TTC549 (cell line): ENCODE measurements at regions not wholly inside any gene's neighbourhood (a gene's known extent, or its start where the extent isn't known, plus 50 kb on each side); places are given as distances from the start of the nearest gene placed in this dataset.
"Not testable (repeated sequence)": the region's sequence is repeated elsewhere in the genome, so short reads cannot be mapped to it uniquely, and the experiment has no call there.

Source experiments
- FAIRE-seq: peaks from 2 replicates; lab custom pipeline; 2012; peaks lifted over from hg19 to GRCh38; lab: Jason Lieb, UNC

DNA sequence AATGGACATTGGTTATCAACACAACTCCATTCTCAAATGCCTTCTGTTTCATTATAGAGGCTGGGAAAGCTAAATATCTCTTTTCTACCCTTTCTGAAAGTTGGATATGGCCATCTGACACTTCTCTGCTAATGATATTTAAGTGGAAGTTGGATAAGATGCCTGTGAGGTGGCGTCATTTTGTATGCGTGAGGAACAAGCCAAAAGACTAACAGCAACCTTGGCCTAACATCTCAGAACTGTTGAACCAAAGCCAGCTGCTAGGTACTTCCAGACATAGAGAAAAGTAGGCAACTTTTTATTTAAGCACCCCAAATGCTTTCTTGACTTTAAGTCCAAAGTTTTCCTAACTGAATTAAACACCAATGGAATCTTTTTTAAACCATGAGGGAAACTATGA lies 708.4 kb downstream of the CD109 start:
- FAIRE-seq: no peak

DNA sequence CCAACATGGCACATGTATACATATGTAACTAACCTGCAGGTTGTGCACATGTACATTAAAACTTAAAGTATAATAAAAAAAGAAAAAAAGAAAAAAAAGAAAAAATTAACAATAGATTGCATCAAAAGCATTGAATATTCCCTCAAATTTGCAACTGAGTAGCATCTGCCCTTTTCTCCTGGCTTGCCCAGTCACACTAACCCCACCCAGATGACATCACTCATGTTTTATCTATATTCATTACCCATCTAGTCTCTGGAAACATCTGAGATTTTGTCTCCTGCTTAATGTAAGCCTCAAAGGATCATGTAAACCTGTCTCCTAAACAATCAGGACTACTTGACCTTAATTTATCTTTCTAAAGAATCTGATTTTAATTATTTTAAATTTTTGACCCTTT lies 706.8 kb downstream of the CD109 start:
- FAIRE-seq: no peak

DNA sequence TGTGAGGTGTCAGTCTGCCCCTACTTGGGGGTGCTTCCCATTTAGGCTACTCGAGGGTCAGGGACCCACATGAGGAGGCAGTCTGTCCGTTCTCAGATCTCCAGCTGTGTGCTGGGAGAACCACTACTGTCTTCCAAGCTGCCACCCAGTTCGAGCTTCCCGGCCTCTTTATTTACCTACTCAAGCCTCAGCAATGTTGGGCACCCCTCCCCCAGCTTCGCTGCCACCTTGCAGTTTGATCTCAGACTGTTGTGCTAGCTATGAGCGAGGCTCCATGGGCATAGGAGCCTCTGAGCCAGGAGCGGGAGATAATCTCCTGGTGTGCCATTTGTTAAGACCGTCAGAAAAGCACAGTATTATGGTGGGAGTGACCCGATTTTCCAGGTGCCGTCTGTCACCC lies 682.4 kb downstream of the CD109 start:
- FAIRE-seq: not testable (repeated sequence)

DNA sequence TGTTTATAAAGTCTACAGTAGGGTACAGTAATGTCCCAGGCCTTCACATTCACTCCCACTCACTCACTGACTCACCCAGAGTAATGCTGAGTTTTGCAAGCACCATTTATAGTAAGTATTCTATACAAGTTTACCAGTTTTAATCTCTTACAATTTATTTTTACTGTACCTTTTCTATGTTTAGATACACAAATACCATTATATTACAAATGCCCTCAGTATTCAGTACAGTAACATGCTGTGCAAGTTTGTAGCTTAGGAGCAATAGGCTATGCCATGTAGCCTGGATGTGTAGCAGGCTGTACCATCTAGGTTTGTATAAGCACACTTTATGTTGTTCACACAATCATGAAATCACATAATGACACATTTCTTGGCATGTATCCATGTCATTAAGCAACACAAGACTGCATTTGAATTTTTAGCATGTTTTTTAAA lies 673.6 kb downstream of the CD109 start:
- FAIRE-seq: no peak

DNA sequence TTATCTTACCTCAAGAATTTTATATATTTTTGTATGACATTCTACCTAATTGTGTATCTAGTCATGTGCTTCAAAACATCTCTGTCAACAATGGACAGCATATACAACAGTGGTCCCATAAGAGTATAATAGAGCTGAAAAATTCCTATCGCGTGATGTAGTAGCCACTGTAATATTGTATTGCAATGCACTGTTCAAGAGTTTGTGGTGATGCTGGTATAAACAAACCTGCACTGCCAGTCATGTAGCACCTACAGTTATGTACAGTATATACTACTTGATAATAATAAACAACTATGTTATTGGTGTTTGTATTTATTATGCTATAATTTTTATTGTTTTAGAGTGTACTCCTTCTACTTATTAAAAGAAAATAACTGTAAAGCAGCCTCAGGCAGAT lies 672.7 kb downstream of the CD109 start:
- FAIRE-seq: no peak

DNA sequence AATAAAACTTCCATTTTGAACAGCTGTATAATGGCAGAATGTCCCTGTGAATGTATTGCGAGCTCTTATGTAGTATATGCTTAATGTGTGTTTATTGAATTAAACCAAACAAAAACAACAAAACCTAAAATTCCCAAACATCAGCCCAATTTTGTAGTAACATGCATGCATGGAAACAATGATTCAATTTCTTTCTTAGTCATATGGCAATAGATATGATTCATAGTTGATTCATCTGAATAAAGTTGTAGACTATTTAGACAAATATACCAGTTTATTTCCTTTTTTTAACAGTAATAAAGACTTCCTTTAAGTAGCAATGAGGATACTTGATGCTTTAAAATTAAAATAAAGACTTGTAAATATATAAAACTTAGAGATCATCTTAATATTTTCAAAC lies 670.6 kb downstream of the CD109 start:
- no peak for FAIRE-seq

DNA sequence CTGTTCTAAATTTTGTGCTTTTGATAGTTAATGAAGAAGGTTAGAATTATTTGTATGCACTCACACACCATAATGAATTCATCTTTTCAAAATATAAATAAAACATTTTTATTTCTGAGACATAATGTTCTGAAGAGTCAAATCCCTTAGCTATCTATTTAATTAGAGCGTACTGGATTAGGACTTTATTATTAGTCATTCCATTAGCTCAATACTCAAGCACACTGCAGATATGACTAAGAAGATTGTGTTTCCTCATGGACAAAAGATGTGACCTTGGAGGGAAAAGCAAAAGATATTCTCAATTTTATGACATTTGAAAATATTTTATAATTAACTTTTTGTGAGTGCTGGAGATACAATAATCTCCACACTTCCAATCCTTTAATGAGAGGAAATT lies 666.4 kb downstream of the CD109 start:
- FAIRE-seq: no peak

DNA sequence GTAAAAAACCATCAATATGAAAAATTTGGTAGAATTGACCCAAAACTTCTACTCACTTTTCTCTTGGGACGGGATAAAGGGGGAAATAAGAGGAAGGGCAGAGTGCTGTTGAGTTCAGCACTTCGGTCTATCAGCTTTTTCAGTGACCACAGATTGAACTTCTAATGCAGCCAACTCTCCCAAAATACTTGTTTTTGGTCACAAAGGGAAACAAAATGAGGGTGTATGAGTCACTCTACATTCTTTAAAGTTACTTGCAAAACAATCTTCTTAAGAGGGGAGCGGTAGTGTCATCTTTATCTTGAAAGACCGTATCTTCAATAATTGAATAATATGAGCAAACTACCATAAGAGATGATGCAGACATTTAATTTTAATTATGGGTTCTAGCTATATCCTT lies 661.3 kb downstream of the CD109 start:
- FAIRE-seq: no peak

DNA sequence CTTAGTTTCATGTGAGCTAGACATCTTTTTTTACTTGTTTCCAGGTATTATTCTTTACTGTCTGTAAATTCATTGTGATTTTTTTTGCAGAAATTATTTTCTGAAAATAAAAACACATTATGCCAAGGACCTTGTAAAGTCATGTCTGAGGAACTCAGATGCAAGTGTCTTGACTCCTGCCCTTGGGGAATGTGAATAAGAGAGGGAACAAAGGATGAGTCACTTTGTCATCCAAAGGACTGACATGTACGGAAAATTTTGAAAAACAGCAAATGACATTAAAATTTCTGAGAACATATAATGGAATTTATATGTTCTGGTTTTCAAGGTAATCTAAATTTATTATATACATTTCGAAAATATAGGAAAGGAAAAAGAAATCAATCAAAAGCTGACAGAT lies 660.4 kb downstream of the CD109 start:
- no peak for FAIRE-seq

DNA sequence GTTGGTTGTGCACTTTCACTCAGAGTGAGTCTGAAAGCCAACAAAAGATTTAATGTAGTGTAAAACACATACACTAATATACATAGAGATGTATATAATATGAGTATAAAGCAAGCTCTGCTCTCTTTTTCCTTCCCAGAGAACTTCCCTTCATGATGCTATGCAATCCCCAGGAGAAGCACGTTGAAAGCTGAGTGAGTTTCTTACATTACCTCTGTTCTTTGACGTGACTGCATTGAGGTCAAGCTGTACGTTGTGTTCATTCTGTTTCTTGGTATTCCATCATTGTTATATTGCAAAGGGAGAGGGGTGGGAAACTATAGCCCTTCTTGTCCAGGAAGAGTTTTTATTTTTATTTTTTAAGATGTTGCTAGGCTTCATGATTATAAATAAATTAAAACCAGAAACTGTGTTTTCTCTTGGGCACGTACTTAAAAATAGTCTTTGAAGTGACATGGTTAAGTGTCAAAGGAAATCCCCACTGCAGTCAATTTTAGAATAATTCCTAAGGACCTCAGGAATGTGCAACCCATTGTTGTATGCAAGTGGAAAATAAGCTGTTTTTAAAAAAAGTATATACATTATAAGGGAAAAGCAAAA lies 651.0 kb downstream of the CD109 start:
- FAIRE-seq: no peak

DNA sequence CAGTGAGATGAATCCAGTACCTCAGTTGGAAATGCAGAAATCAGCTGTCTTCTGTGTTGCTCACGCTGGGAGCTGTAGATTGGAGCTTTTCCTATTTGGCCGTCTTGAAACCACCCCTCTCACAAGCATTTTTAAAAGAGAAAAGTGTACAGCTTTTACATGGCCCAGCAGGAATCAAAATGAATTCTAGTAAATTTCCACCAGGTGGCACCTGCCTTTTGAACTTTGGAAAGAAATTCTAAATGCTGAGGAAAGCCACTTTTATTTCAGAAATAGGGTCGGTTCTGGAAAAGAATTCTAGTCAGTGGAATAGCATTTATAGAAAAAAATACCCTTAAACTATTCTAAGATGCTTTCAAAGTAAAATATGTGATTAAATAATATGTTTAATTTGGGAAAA lies 647.8 kb downstream of the CD109 start:
- no peak for FAIRE-seq

DNA sequence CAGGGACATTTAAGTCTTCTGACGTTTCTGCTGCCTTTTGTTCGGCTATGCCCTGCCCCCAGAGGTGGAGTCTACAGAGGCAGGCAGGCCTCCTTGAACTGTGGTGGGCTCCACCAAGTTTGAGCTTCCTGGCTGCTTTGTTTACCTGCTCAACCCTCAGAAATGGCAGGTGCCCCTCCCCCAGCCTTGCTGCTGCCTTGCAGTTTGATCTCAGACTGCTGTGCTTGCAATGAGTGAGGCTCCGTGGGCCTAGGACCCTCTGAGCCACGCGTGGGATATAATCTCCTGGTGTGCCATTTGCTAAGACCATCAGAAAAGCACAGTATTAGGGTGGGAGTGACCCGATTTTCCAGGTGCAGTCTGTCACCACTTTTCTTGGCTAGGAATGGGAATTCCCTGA lies 647.3 kb downstream of the CD109 start:
- not testable (repeated sequence) for FAIRE-seq

DNA sequence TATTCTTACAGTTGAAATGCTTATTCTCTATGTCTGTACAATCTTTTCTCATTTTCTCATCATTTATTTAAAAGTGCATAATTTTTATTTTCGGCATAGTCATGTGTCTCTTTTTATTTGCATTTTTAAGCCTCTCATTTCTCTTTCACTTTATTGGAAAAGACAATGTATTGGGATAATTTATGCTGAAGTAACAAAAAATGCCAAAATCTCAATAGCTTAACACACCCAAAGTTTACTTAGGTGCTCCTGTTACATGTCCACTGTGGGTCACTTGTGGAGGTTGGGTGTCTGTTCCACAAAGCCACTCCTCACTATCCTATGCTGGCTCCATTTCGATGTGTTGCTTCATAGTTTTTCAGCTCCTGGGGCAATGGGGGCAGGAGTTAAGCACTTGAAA lies 638.7 kb downstream of the CD109 start:
- no peak for FAIRE-seq

DNA sequence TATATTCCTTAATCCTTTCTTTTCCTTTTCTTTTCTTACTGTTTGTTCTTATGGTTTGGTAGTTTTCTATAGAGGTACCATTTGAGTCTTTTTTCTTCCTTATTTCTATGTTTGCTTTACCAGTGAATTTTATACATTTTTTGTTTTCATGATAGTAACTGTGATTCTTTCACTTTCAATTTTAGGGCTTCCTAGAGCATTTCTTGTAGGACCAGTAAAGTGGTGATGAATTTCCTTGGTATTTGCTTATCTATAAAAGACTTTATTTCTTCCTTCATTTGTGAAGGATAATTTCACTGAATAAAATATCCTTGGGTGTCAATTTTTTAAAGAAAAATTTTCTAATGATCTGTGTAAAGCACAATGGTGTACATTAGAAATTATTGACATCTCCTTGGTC lies 637.4 kb downstream of the CD109 start:
- no peak for FAIRE-seq

DNA sequence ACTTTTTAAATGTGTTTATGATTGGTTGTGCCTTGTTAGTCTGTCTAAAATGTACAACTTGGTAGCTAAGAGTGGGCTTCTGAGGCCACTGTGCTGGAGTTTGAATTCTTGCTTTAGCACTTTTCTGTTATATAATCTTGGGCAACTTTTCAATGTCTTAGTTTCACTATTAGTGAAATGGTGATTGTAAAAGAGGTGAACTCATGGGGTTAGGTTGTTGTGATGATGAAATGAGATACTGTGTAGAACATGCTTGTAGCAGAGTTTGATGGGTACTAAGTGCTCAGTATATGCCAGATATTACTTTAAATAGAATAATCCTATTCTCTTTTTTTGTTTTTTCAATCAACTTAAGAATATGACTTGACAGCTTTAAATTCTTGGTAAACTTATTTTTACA lies 624.7 kb downstream of the CD109 start:
- no peak for FAIRE-seq

DNA sequence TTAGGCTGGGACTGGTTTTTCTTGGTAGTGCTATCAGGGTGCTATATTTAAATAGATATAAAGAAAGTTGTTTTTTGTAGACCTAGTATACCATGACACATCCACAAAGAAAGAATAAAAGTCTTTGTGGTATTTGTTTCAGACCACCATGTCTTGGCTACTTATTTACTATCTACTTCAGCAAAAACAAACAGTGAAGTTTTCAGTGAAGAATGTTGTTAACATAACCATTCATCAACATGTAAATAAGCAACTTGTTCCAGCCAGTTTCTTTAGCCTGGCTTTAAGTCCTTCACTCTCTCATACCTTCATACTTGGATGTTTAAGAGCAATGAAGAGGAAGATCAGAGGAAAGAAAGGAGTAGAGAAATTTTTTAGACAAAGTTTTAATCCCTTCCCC lies 624.1 kb downstream of the CD109 start:
- FAIRE-seq: no peak

DNA sequence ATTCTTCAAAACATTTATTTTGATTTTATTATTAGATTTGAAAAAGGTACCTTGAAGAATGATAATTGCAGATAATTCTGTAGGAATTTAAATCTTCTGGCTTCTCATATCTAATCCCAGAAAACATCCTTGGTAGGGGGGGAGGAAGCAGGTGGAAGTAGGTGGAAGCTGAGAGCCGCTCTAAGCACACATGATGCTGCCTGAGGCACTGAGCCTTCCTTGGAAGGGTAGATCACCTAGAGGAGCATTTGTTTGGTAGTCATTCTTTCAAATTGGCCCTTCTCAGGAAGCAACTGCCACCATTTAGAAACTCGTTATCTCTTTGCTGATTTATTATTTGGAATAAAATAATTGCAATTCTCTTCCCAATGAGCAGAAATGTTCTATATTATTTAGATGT lies 623.3 kb downstream of the CD109 start:
- FAIRE-seq: no peak

DNA sequence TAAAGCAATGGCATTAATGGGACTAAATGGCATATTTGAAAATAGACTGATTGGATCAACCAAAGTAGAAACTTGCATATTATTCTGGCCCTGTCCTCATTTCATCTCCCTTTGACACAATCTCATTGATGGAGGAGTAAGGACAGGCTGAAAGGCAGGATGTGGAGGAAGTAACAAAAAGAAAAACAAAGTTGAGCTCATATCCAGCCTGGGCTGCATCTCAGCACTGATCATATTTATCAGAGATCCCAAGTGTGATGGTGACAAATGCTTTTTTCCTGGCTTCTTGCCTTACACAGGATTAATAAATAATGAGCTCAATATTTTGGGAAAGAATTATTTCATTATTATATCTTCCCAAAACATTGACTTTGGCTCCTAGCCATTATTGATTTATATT lies 622.7 kb downstream of the CD109 start:
- no peak for FAIRE-seq

DNA sequence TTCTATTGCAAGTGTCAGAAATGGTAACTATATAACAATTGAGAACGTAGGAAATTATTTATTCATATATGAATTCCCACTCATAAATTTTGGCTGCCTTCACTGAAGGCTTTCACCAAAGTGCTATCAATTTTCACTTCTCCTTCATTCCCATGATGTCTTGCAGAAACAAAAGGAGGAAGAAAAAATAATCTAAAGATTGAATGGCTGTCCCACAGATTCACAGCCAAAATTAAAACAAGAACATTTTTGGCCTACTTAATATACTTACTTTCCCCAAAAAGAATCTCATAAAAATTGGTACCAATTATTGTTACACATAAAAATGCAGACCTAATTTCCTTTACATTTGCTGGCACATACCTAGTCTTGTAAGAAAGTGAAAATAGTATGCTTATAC lies 616.1 kb downstream of the CD109 start:
- FAIRE-seq: no peak

DNA sequence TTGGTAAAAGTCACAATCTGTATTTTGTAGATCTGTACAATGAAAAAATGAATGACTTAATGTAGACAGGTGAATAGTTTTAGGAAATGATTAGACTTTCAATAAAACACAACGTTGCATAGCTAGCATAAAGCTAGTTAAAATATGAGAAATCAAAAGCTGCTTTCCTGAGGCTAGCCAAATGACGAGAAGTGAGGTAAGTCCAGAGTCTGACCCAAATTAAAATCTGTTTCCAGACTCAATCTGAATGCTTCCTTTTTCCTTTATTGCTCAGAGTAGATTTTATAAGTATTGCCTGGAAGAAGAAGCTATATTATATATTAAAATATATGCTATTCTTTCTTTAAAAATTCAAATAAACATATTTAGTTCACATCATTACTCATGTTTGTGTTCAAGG lies 615.4 kb downstream of the CD109 start:
- FAIRE-seq: no peak

DNA sequence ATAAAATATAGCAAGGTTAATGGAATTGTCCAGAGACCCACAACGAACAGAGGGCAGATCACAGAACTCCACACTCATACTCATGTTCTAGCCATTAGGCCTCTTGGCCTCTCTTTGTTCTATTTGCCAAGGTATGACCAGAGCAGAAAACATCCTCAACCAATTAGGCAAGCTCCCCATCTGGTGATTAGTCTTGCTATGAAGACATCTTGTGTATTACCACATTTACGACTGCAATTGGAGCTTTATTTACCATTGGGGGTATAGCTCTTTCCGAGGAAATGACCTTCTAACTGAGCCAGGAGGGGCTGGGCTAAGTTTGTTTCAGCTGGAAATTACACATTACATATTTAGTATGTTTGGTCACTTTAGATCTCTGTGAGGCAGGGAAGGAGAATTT lies 593.9 kb downstream of the CD109 start:
- FAIRE-seq: no peak

DNA sequence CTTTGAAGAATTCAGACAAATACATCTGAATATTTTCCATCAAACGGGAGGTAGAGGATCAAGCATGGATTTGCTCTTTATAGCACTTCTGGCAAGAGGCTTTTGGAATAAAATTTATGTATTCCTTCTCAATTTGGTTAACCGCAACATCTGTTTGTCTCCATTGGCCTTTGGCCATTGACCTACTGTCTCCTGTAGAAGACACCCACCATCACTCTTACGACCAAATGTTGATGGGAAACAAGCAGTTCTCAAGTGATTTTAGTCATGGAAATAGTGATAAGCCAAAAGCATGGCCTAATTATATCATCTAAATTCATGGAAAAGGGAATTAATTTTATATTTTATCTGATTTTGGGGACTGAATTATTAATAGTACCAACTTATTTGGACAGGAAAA lies 591.9 kb downstream of the CD109 start:
- FAIRE-seq: no peak

DNA sequence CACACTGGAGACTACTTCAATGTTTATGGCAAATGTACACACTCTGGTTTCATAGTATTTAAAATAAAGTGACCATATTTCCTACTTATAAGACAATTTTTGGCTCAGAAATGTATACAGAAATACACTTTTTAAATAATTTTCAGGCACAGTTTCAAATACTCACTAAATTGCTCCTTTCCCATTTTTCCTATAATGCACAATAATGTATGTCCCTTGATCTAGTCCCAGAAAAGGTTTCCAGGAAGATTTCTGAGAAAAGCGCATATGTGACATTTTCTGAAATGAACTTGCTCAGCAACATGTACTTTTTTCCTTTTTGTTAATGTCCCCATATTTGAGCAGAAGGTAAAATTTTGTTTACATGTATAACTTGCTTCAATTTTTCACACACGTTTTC lies 591.4 kb downstream of the CD109 start:
- no peak for FAIRE-seq

DNA sequence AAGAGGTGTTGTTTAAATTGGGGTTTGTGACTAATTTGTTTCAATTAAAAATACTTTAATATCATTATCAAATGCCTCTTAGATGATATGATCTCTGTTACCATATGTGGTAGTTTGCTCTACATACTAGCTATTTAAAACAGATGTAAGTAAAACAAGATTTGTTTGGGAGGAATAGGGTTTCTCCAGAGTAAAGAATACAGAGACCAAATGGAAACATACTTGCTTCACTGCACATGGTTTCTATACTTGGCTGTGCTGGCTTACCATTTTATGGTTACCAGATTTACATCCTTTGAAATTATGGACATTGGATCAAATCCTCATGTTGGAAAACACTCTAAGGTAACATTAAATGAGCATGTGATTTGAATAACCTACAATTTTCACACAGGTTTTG lies 588.3 kb downstream of the CD109 start:
- FAIRE-seq: no peak

DNA sequence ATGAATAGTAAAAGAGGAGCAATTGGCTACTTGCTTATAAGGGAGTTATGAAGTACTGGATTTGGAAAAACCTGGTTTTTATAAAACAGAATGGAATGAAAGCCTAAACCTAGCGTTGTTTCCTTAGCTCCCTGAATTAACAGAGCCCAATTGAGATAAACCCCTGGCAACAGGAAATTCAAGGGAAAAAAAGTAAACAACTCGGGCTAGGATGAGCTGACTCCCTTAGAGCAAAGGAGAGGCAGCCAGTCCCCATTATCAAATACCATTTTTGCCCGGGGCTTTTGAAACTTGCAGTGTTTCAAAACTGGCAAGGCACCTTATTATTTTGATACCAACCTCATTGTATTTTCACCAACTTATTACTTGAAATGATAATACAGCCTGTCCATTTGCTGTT lies 587.5 kb downstream of the CD109 start:
- no peak for FAIRE-seq
